Left lung (tissue), 4 donors: ENCODE measurements at regions not wholly inside any gene's neighbourhood (a gene's known extent, or its start where the extent isn't known, plus 50 kb on each side); places are given as distances from the start of the nearest gene placed in this dataset.

ENCODE experiments used
- ATAC-seq: fragments of 200-7000 bp; cut with Tn5 transposase; one replicate; pipeline ENCODE4 v1.9.1; 2020; ENCODE audit warnings: moderate library complexity
- DNase-seq, 4 donors: peaks; one replicate each; pipeline ENCODE4 v3.0.0-alpha.2; 2013 to 2020
- H3K27ac ChIP-seq, 2 donors: fragments of 200-600 bp; sonication (generic) in 1 of 2; one replicate each; pipeline versions ENCODE4 v1.5.0 to v1.8.0; 2020 to 2021
- H3K27me3 ChIP-seq, 2 donors: fragments of 200-600 bp; sonication (generic) in 1 of 2; one replicate each; pipeline versions ENCODE4 v1.5.0 to v1.8.0; 2020 to 2021
- H3K36me3 ChIP-seq, 2 donors: fragments of 200-600 bp; sonication (generic) in 1 of 2; one replicate each; pipeline versions ENCODE4 v1.5.0 to v1.8.0; 2020 to 2021
- H3K4me1 ChIP-seq, 2 donors: fragments of 200-600 bp; one replicate each; pipeline ENCODE4 v1.8.0; 2021
- H3K4me3 ChIP-seq, 2 donors: fragments of 200-600 bp; sonication (generic) in 1 of 2; one replicate each; pipeline versions ENCODE4 v1.5.0 to v1.8.0; 2020 to 2021; ENCODE audit warnings: mild to moderate bottlenecking in 1 of 2
- H3K9me3 ChIP-seq, 2 donors: fragments of 200-600 bp; sonication (generic) in 1 of 2; one replicate each; pipeline versions ENCODE4 v1.5.0 to v1.8.0; 2020 to 2021
- CTCF ChIP-seq, 2 donors: fragments of 200-600 bp; sonication (generic) in 1 of 2; IDR thresholded peaks; one replicate each; pipeline versions ENCODE4 v1.5.0 to v1.8.0; 2021; ENCODE audit warnings: antibody characterized with exemption in 2 of 2
- intact Hi-C, 2 donors: fragments of 100-400 bp; cut with DNase I; formaldehyde crosslinking; loops; one replicate each; pipeline versions ENCODE4 v1.11.2 to v1.14.2; 2022
- donor health status: DM: no; HTN: yes; CAD: no.
- donor health status: DM: no; HTN: no; CAD: no.

- peaks cover 0 to 14% of the 10 kb centered on the region in 2 donors for H3K4me1 ChIP-seq
- intact Hi-C loops, result no loop called here
- ATAC-seq (peak; percentile 86), DNase-seq (peak in 2 of 4 donors; percentile 54 to 57)
- H3K36me3 ChIP-seq, result no peaks in the 10 kb centered on the region
- no peaks in the 10 kb centered on the region for H3K9me3 ChIP-seq
- H3K4me3 ChIP-seq, result no peak overlapping the region
- peak overlapping the region; percentile 54 to 57 for H3K27ac ChIP-seq
- H3K27me3 ChIP-seq, result no peaks in the 10 kb centered on the region
- no peak for TF ChIP-seq CTCF (IDR thresholded peaks at IDR 0.05)
Observed at GRCh38 chr3:102195198-102195948, 239.4 kb upstream of the ZPLD1 start.

GRCh38 chr3:102200126-102200525, 234.7 kb upstream of the ZPLD1 start:
- TF ChIP-seq CTCF (IDR thresholded peaks at IDR 0.05), result no peak

GRCh38 chr3:102200560-102200959, 234.3 kb upstream of the ZPLD1 start:
- Histone ChIP-seq H3K4me1 (peaks cover 0 to 1% of the 10 kb centered on the region in 2 donors), H3K4me3 (no peak overlapping the region), H3K27ac (no peak overlapping the region), H3K9me3 (no peaks in the 10 kb centered on the region), H3K27me3 (no peaks in the 10 kb centered on the region), H3K36me3 (no peaks in the 10 kb centered on the region)
- DNase-seq, result no peak
- TF ChIP-seq CTCF (IDR thresholded peaks at IDR 0.05), result no peak
- intact Hi-C loops, result no loop called here
- no peak for ATAC-seq

More at GRCh38 chr3:102200126-102200525, 234.7 kb upstream of the ZPLD1 start:
- Histone ChIP-seq H3K9me3 (no peaks in the 10 kb centered on the region), H3K27ac (no peak overlapping the region), H3K4me1 (peaks cover 0 to 3% of the 10 kb centered on the region in 2 donors), H3K27me3 (no peaks in the 10 kb centered on the region), H3K36me3 (no peaks in the 10 kb centered on the region), H3K4me3 (no peak overlapping the region)
- intact Hi-C loops, result no loop called here
- ATAC-seq, result no peak
- DNase-seq, result no peak

- H3K27ac ChIP-seq, result no peak overlapping the region
- H3K4me1 ChIP-seq, result peaks cover 2 to 9% of the 10 kb centered on the region in 2 donors
- DNase-seq, result peak in 1 of 4 donors; percentile 34
- no peaks in the 10 kb centered on the region for H3K27me3 ChIP-seq
- no peaks in the 10 kb centered on the region for H3K36me3 ChIP-seq
- peak; percentile 28 for ATAC-seq
- H3K4me3 ChIP-seq, result no peak overlapping the region
- intact Hi-C loops, result no loop called here
- TF ChIP-seq CTCF (IDR thresholded peaks at IDR 0.05), result no peak
- peaks cover 0 to 6% of the 10 kb centered on the region in 2 donors for H3K9me3 ChIP-seq
Observed at GRCh38 chr3:102205647-102206046, 229.2 kb upstream of the ZPLD1 start.

GRCh38 chr3:102206511-102207031, 228.2 kb upstream of the ZPLD1 start:
- Histone ChIP-seq H3K4me3 (no peak overlapping the region), H3K27ac (peak overlapping the region in 1 of 2 donors; percentile 56), H3K36me3 (no peaks in the 10 kb centered on the region), H3K4me1 (peaks cover 2 to 9% of the 10 kb centered on the region in 2 donors), H3K9me3 (peaks cover 0 to 6% of the 10 kb centered on the region in 2 donors), H3K27me3 (no peaks in the 10 kb centered on the region)
- intact Hi-C loops, result no loop called here
- peak in 2 of 4 donors; percentile 58 to 88 for DNase-seq
- ATAC-seq, result peak; percentile 95
- TF ChIP-seq CTCF (IDR thresholded peaks at IDR 0.05), result no peak
